ENCODE measurements at regions not wholly inside any gene's neighbourhood (a gene's known extent, or its start where the extent isn't known, plus 50 kb on each side); places are given as distances from the start of the nearest gene placed in this dataset.

GRCh38 chr7:86963599-86964230 is 95.7 kb downstream of the ELAPOR2 start:
- TF ChIP-seq EGR1 (IDR thresholded peaks at IDR 0.05; ENCODE audit: borderline replicate concordance in 1 of 2, low read depth in 2 of 2, low read length in 2 of 2) (no peak), MTA3 (IDR thresholded peaks at IDR 0.05; ENCODE audit: borderline replicate concordance, low read length) (no peak), CTCF (IDR thresholded peaks at IDR 0.05 in 2 of 3, conservative IDR thresholded peaks at IDR 0.05 in 1 of 3; ENCODE audit: control insufficient read depth in 2 of 3, extremely low read depth in 1 of 3, insufficient read depth in 1 of 3, low read depth in 3 of 3, low read length in 3 of 3) (no peak), TBL1XR1 (IDR thresholded peaks at IDR 0.05; ENCODE audit: low read depth, low read length) (no peak), POLR2A (IDR thresholded peaks at IDR 0.05; ENCODE audit: low read depth, low read length) (no peak), PKNOX1 (IDR thresholded peaks at IDR 0.05) (no peak)
